HG03457 (cell line): ENCODE measurements at regions not wholly inside any gene's neighbourhood (a gene's known extent, or its start where the extent isn't known, plus 50 kb on each side); places are given as distances from the start of the nearest gene placed in this dataset.

Experiments used
- ATAC-seq: cut with Tn5 transposase; IDR thresholded peaks from one replicate; pipeline ENCODE4 v1.9.1; 2021; ENCODE audit warnings: moderate number of reproducible peaks; ENCODE audit not compliant: unreplicated experiment

- no peak for ATAC-seq
Measured at GRCh38 chr2:176826984-176827668, 385.5 kb upstream of the HNRNPA3 start.

- no peak for ATAC-seq
Measured at GRCh38 chr2:176830362-176830761, 382.2 kb upstream of the HNRNPA3 start.

- ATAC-seq, result no peak
Measured at GRCh38 chr2:176832086-176832485, 380.5 kb upstream of the HNRNPA3 start.

- no peak for ATAC-seq
Measured at GRCh38 chr2:176833671-176834070, 378.9 kb upstream of the HNRNPA3 start.

GRCh38 chr2:176834226-176834625 lies 378.4 kb upstream of the HNRNPA3 start:
- no peak for ATAC-seq

GRCh38 chr2:176843208-176843607 lies 369.4 kb upstream of the HNRNPA3 start:
- ATAC-seq, result no peak

GRCh38 chr2:176844461-176844860 lies 368.1 kb upstream of the HNRNPA3 start:
- no peak for ATAC-seq

GRCh38 chr2:176845718-176846117 lies 366.9 kb upstream of the HNRNPA3 start:
- ATAC-seq, result no peak

- ATAC-seq, result no peak
Measured at GRCh38 chr2:176847575-176847974, 365.0 kb upstream of the HNRNPA3 start.

GRCh38 chr2:176848844-176849243 lies 363.8 kb upstream of the HNRNPA3 start:
- no peak for ATAC-seq

- no peak for ATAC-seq
Measured at GRCh38 chr2:176851200-176851888, 361.2 kb upstream of the HNRNPA3 start.

GRCh38 chr2:176851889-176852483 lies 360.6 kb upstream of the HNRNPA3 start:
- ATAC-seq, result no peak

GRCh38 chr2:176852667-176853066 lies 359.9 kb upstream of the HNRNPA3 start:
- ATAC-seq, result no peak

GRCh38 chr2:176854062-176854461 lies 358.5 kb upstream of the HNRNPA3 start:
- ATAC-seq, result no peak

- ATAC-seq, result no peak
Measured at GRCh38 chr2:176854878-176855277, 357.7 kb upstream of the HNRNPA3 start.

- ATAC-seq, result no peak
Measured at GRCh38 chr2:176856683-176857082, 355.9 kb upstream of the HNRNPA3 start.

GRCh38 chr2:176865336-176865735 lies 347.3 kb upstream of the HNRNPA3 start:
- ATAC-seq, result no peak

- ATAC-seq, result no peak
Measured at GRCh38 chr2:176872406-176872805, 340.2 kb upstream of the HNRNPA3 start.

GRCh38 chr2:176873403-176873802 lies 339.2 kb upstream of the HNRNPA3 start:
- no peak for ATAC-seq

GRCh38 chr2:176876493-176877103 lies 336.0 kb upstream of the HNRNPA3 start:
- ATAC-seq, result no peak

- no peak for ATAC-seq
Measured at GRCh38 chr2:176879426-176879995, 333.1 kb upstream of the HNRNPA3 start.
